Esophagus muscularis mucosa (tissue), 3 donors: ENCODE measurements at regions not wholly inside any gene's neighbourhood (a gene's known extent, or its start where the extent isn't known, plus 50 kb on each side); places are given as distances from the start of the nearest gene placed in this dataset.

ENCODE experiments used
- CTCF ChIP-seq, 3 experiments: fragments of 200-600 bp in 2 of 3; fragments of 450-650 bp in 1 of 3; sonication (generic) in 2 of 3; IDR thresholded peaks; one replicate each; pipeline ENCODE4 v1.5.1; 2017 to 2019; ENCODE audit warnings: antibody characterized with exemption in 3 of 3, mild to moderate bottlenecking in 2 of 3, moderate library complexity in 1 of 3
- POLR2A ChIP-seq: fragments of 450-650 bp; IDR thresholded peaks from one replicate; pipeline ENCODE4 v1.6.1; 2017; ENCODE audit warnings: antibody characterized with exemption, moderate library complexity, mild to moderate bottlenecking, low read depth
- POLR2AphosphoS5 ChIP-seq, 2 donors: sonication (generic); formaldehyde crosslinking; IDR thresholded peaks; one replicate each; pipeline ENCODE4 v1.6.1; 2017; ENCODE audit warnings: antibody characterized with exemption in 2 of 2

DNA sequence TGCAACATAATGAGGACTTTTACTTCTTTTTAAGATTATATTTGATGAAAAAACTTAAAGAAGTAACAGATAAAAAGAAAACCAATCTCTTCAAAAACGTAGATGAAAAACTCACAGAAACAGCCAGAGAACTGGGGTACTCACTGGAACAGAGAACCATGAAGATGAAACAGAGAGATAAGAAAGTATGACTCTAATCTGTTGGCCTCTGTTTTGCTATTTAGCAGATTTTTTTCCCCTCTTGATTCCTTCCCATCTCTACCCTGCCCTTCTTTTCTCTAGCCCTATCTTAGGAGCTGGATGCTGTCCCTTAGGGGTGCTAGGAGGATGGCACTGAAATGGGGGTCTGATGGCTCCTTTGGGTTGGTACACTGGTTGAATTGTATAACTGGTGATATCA, 97.5 kb upstream of the FREM1 start:
- TF ChIP-seq CTCF (IDR thresholded peaks at IDR 0.05): no peak
- no peak for TF ChIP-seq POLR2A
- TF ChIP-seq POLR2AphosphoS5 (IDR thresholded peaks at IDR 0.05): no peak
